Calu3 (cell line): ENCODE measurements at regions not wholly inside any gene's neighbourhood (a gene's known extent, or its start where the extent isn't known, plus 50 kb on each side); places are given as distances from the start of the nearest gene placed in this dataset.

Experiments
- BruUV-seq: library from RNA; stranded (reverse); fragments of 400-500 nt; replicated peaks from 2 replicates; lab custom pipeline; 2021; lab: Mats Ljungman, UMichigan
- CTCF ChIA-PET: fragments of 300-600 bp; sonication (Branson Sonifier 250); formaldehyde crosslinking; loops from one replicate; lab custom pipeline; 2022; ENCODE audit warnings: antibody characterized with exemption; lab: Charles Lee
- DNase-seq: peaks from one replicate; pipeline ENCODE4 v3.0.0; 2022
- H3K27ac Mint-ChIP-seq: one replicate; pipeline ENCODE4 v1.8.0; 2022; ENCODE audit warnings: mixed read lengths; ENCODE audit not compliant: unreplicated experiment
- H3K27me3 Mint-ChIP-seq: one replicate; pipeline ENCODE4 v1.8.0; 2022; ENCODE audit warnings: mixed read lengths; ENCODE audit not compliant: unreplicated experiment
- H3K36me3 Mint-ChIP-seq: one replicate; pipeline ENCODE4 v1.8.0; 2022; ENCODE audit warnings: mild to moderate bottlenecking, moderate library complexity, mixed read lengths; ENCODE audit not compliant: insufficient read depth, unreplicated experiment
- H3K4me1 Mint-ChIP-seq: one replicate; pipeline ENCODE4 v1.8.0; 2022; ENCODE audit warnings: mild to moderate bottlenecking, low read depth, mixed read lengths; ENCODE audit not compliant: unreplicated experiment
- H3K4me3 Mint-ChIP-seq: one replicate; pipeline ENCODE4 v1.8.0; 2022; ENCODE audit warnings: mild to moderate bottlenecking, low read depth, moderate library complexity, mixed read lengths; ENCODE audit not compliant: unreplicated experiment
- H3K9me3 Mint-ChIP-seq: one replicate; pipeline ENCODE4 v1.8.0; 2022; ENCODE audit warnings: low read depth, mixed read lengths; ENCODE audit not compliant: unreplicated experiment
- intact Hi-C: fragments of 100-400 bp; cut with micrococcal nuclease; formaldehyde crosslinking; loops from one replicate; pipeline ENCODE4 v1.10.0; 2022; ENCODE audit not compliant: unreplicated experiment
- TF ChIP-seq, protein P1 (sequence below): fragments of 200-600 bp; IDR thresholded peaks from one replicate; pipeline ENCODE4 v1.8.0; 2022; ENCODE audit warnings: antibody characterized with exemption; ENCODE audit not compliant: unreplicated experiment

- BruUV-seq, result no TSS peak
These were observed 429.6 kb downstream of the RAB28 start for GRCh38 chr4:13054420-13054970.

GRCh38 chr4:13047591-13047990 lies 436.5 kb downstream of the RAB28 start:
- BruUV-seq, result no TSS peak
- Mint-ChIP-seq H3K27me3 (no peaks in the 10 kb centered on the region), H3K36me3 (no peaks in the 10 kb centered on the region), H3K27ac (no peak overlapping the region), H3K4me3 (no peak overlapping the region), H3K9me3 (peaks cover 13% of the 10 kb centered on the region), H3K4me1 (no peaks in the 10 kb centered on the region)
- TF ChIP-seq, protein P1, sequence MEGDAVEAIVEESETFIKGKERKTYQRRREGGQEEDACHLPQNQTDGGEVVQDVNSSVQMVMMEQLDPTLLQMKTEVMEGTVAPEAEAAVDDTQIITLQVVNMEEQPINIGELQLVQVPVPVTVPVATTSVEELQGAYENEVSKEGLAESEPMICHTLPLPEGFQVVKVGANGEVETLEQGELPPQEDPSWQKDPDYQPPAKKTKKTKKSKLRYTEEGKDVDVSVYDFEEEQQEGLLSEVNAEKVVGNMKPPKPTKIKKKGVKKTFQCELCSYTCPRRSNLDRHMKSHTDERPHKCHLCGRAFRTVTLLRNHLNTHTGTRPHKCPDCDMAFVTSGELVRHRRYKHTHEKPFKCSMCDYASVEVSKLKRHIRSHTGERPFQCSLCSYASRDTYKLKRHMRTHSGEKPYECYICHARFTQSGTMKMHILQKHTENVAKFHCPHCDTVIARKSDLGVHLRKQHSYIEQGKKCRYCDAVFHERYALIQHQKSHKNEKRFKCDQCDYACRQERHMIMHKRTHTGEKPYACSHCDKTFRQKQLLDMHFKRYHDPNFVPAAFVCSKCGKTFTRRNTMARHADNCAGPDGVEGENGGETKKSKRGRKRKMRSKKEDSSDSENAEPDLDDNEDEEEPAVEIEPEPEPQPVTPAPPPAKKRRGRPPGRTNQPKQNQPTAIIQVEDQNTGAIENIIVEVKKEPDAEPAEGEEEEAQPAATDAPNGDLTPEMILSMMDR, result no peak
- CTCF ChIA-PET, result interaction anchor here (0.6 kb wide), 1 partner anchor 12 kb away, joined by 3 read pairs; no protein-coding TSS in a partner anchor
- DNase-seq, result no peak
- intact Hi-C loops, result no loop called here

More at GRCh38 chr4:13054420-13054970, 429.6 kb downstream of the RAB28 start:
- TF ChIP-seq, protein P1, result no peak
- Mint-ChIP-seq H3K27me3 (no peaks in the 10 kb centered on the region), H3K36me3 (no peaks in the 10 kb centered on the region), H3K4me3 (no peak overlapping the region), H3K4me1 (no peaks in the 10 kb centered on the region), H3K27ac (no peak overlapping the region), H3K9me3 (peaks cover 19% of the 10 kb centered on the region)
- DNase-seq, result no peak
- intact Hi-C loops, result no loop called here
- CTCF ChIA-PET, result no interaction called here

GRCh38 chr4:13036841-13037240 lies 447.3 kb downstream of the RAB28 start:
- TF ChIP-seq, protein P1, result no peak
- H3K4me1 Mint-ChIP-seq, result no peaks in the 10 kb centered on the region
- H3K36me3 Mint-ChIP-seq, result no peaks in the 10 kb centered on the region
- H3K27me3 Mint-ChIP-seq, result no peaks in the 10 kb centered on the region
- CTCF ChIA-PET, result interaction anchor here (0.6 kb wide), 1 partner anchor 12 kb away, joined by 3 read pairs; no protein-coding TSS in a partner anchor
- intact Hi-C loops, result no loop called here
- peaks cover 14% of the 10 kb centered on the region for H3K9me3 Mint-ChIP-seq
- BruUV-seq, result no TSS peak
- DNase-seq, result no peak
- H3K27ac Mint-ChIP-seq, result no peak overlapping the region
- no peak overlapping the region for H3K4me3 Mint-ChIP-seq

DNA sequence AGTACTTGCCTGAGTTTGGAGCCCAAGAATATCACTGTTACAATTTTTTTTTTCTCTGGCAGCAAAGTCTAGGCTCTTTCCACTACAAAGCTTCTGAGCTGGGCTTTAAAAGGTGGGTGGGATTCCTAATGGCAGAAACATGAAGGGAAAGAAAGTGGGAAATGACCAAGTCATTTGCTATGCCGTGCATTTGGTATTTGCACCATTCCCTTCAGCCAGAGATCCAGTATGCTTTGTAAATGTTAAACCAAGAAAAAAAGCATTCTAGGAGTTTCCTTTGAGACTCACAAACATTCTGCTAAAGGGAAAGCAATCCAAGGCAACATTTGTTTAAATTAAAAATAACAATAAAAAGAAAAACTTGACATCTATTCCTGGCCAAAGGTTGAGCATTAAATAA lies 451.2 kb downstream of the RAB28 start:
- TF ChIP-seq, protein P1, result no peak
- CTCF ChIA-PET, result no interaction called here
- Mint-ChIP-seq H3K9me3 (peaks cover 15% of the 10 kb centered on the region), H3K36me3 (no peaks in the 10 kb centered on the region), H3K4me1 (no peaks in the 10 kb centered on the region), H3K27me3 (no peaks in the 10 kb centered on the region), H3K4me3 (no peak overlapping the region), H3K27ac (no peak overlapping the region)
- intact Hi-C loops, result no loop called here
- no peak for DNase-seq
- no TSS peak for BruUV-seq
